ENCODE measurements at regions not wholly inside any gene's neighbourhood (a gene's known extent, or its start where the extent isn't known, plus 50 kb on each side); places are given as distances from the start of the nearest gene placed in this dataset.

DNA sequence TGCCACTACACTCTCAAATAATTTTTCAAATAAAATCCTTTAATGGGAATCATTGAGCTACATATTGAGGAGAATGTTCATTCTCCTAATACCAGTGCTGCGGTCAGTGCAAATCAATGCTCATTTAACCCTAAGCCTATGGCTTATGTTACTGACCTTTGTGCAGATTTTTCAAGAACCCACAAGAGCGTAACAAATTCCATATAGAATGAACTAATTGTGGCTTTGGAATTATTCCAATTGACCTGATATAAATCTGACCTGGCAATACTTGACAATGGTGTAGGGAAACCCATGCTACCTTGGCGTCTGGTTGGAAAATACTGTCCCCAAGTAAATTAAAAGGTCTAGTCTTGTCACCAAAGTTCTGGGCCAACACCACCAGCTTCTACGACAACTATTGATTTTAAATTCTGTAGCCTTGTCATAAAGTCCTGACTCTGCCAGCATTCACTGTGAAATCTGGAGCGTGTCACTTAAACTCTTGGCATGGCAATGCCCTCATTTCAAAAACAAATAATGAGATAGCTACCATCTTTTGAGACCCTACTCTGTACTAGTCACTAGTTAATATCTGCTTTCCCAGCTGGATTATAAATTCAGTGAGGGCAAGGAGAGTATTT, 320.9 kb downstream of the AHR start:
- ATAC-seq (no peak), DNase-seq (no peak)
- POLR2A ChIA-PET: interaction anchor here (0.6 kb wide), 1 partner anchor 416 kb away, joined by 5 read pairs; no protein-coding TSS in a partner anchor
- H3K27ac Mint-ChIP-seq: no peak overlapping the region
- H3K27me3 Mint-ChIP-seq: peaks cover 3% of the 10 kb centered on the region
- intact Hi-C loops (cut with DNase I, micrococcal nuclease): no loop called here
- no peaks in the 10 kb centered on the region for H3K36me3 Mint-ChIP-seq (ENCODE audit: low read depth)
- H3K4me1 Mint-ChIP-seq: no peaks in the 10 kb centered on the region
- H3K4me3 Mint-ChIP-seq: no peak overlapping the region
- H3K9me3 Mint-ChIP-seq (ENCODE audit: low read depth): no peaks in the 10 kb centered on the region
- CTCF ChIA-PET: no interaction called here

GRCh38 chr7:17620566-17620965, 319.7 kb downstream of the SNX13 start:
- Mint-ChIP-seq H3K4me3 (no peak overlapping the region), H3K36me3 (ENCODE audit: low read depth) (no peaks in the 10 kb centered on the region), H3K27me3 (peaks cover 3% of the 10 kb centered on the region), H3K4me1 (no peaks in the 10 kb centered on the region), H3K27ac (no peak overlapping the region), H3K9me3 (ENCODE audit: low read depth) (no peaks in the 10 kb centered on the region)
- ChIA-PET CTCF (no interaction called here), POLR2A (no interaction called here)
- intact Hi-C loops (cut with DNase I, micrococcal nuclease): no loop called here
- DNase-seq: no peak
- no peak for ATAC-seq

- Mint-ChIP-seq H3K27ac (no peak overlapping the region), H3K9me3 (ENCODE audit: low read depth) (no peaks in the 10 kb centered on the region), H3K4me1 (no peaks in the 10 kb centered on the region), H3K27me3 (peaks cover 3% of the 10 kb centered on the region), H3K4me3 (no peak overlapping the region), H3K36me3 (ENCODE audit: low read depth) (no peaks in the 10 kb centered on the region)
- ATAC-seq: no peak
- ChIA-PET CTCF (no interaction called here), POLR2A (no interaction called here)
- no peak for DNase-seq
- intact Hi-C loops (cut with DNase I, micrococcal nuclease): no loop called here
These were observed 317.8 kb downstream of the SNX13 start for GRCh38 chr7:17622451-17622850.

- no peak for DNase-seq
- no peak overlapping the region for H3K27ac Mint-ChIP-seq
- peaks cover 3% of the 10 kb centered on the region for H3K27me3 Mint-ChIP-seq
- no peaks in the 10 kb centered on the region for H3K4me1 Mint-ChIP-seq
- intact Hi-C loops (cut with DNase I, micrococcal nuclease): no loop called here
- H3K9me3 Mint-ChIP-seq (ENCODE audit: low read depth): no peaks in the 10 kb centered on the region
- H3K36me3 Mint-ChIP-seq (ENCODE audit: low read depth): no peaks in the 10 kb centered on the region
- CTCF ChIA-PET: interaction anchor here (0.6 to 1.1 kb wide), 2 partner anchors 19 to 612 kb away, joined by 3 read pairs; no protein-coding TSS in a partner anchor
- POLR2A ChIA-PET: interaction anchor here (0.5 to 0.6 kb wide), 2 partner anchors 41 to 967 kb away, joined by 5 read pairs; no protein-coding TSS in a partner anchor
- H3K4me3 Mint-ChIP-seq: no peak overlapping the region
- no peak for ATAC-seq
These were observed 316.6 kb downstream of the SNX13 start for GRCh38 chr7:17623546-17624185.

GRCh38 chr7:17624379-17624778, 315.9 kb downstream of the SNX13 start:
- DNase-seq (no peak), ATAC-seq (no peak)
- Mint-ChIP-seq H3K27ac (no peak overlapping the region), H3K36me3 (ENCODE audit: low read depth) (no peaks in the 10 kb centered on the region), H3K9me3 (ENCODE audit: low read depth) (no peaks in the 10 kb centered on the region), H3K4me1 (no peaks in the 10 kb centered on the region), H3K27me3 (peaks cover 3% of the 10 kb centered on the region), H3K4me3 (no peak overlapping the region)
- ChIA-PET CTCF (no interaction called here), POLR2A (no interaction called here)
- intact Hi-C loops (cut with DNase I, micrococcal nuclease): no loop called here

- Mint-ChIP-seq H3K27me3 (peaks cover 3% of the 10 kb centered on the region), H3K36me3 (ENCODE audit: low read depth) (no peaks in the 10 kb centered on the region), H3K4me1 (no peaks in the 10 kb centered on the region), H3K4me3 (no peak overlapping the region), H3K9me3 (ENCODE audit: low read depth) (no peaks in the 10 kb centered on the region), H3K27ac (no peak overlapping the region)
- intact Hi-C loops (cut with DNase I, micrococcal nuclease): no loop called here
- DNase-seq: no peak
- ChIA-PET POLR2A (no interaction called here), CTCF (no interaction called here)
- peak; percentile 42 for ATAC-seq
These were observed 315.3 kb downstream of the SNX13 start for GRCh38 chr7:17625043-17625442.

DNA sequence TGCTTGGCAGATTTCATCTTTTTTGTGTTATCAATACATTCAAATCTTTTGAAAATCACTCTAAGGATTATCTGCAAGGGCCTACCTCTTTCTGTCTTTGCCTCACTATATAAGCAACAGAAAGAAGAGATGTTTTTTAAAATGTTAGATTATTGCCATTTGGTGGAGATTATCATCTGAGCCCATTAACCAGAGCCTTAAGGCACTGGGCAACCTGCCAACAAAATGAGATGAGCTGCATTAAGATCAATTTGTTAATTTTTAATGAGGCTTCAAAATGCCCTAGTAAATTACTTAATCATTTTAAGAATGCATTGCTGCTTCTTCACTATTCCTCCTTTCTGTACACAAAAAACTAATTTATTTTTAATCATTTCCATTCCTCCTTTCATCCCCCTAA, 314.1 kb downstream of the SNX13 start:
- Mint-ChIP-seq H3K9me3 (ENCODE audit: low read depth) (no peaks in the 10 kb centered on the region), H3K4me3 (no peak overlapping the region), H3K27me3 (peaks cover 3% of the 10 kb centered on the region), H3K4me1 (no peaks in the 10 kb centered on the region), H3K36me3 (ENCODE audit: low read depth) (no peaks in the 10 kb centered on the region), H3K27ac (no peak overlapping the region)
- ChIA-PET CTCF (no interaction called here), POLR2A (no interaction called here)
- ATAC-seq: no peak
- no peak for DNase-seq
- intact Hi-C loops (cut with DNase I, micrococcal nuclease): no loop called here

DNA sequence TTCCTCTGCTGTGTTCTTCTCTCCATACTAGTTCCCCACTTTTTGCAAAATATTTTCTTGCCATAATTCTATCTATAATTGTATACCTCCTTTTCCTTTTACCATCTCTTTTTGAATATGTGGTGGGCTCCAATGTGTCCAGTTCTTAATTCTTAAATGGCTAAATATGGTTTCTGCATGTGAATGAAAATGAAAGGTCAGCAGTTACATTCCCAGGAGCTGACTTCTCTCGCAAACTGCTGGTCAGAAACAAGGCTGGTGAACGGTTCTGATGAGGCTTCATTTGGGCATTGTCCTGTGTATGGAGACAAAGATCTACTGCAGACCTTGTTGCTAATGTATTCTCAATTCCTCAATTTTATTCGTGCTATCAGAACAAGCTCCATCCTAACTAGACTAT, 309.2 kb downstream of the SNX13 start:
- Mint-ChIP-seq H3K27ac (no peak overlapping the region), H3K9me3 (ENCODE audit: low read depth) (no peaks in the 10 kb centered on the region), H3K36me3 (ENCODE audit: low read depth) (no peaks in the 10 kb centered on the region), H3K4me1 (no peaks in the 10 kb centered on the region), H3K27me3 (no peaks in the 10 kb centered on the region), H3K4me3 (no peak overlapping the region)
- ChIA-PET CTCF (interaction anchor here (0.6 to 1.2 kb wide), 2 partner anchors 9 to 20 kb away, joined by 3 to 6 read pairs; no protein-coding TSS in a partner anchor), POLR2A (no interaction called here)
- intact Hi-C loops (cut with DNase I, micrococcal nuclease): no loop called here
- DNase-seq (no peak), ATAC-seq (no peak)

- no peaks in the 10 kb centered on the region for H3K9me3 Mint-ChIP-seq (ENCODE audit: low read depth)
- POLR2A ChIA-PET: no interaction called here
- CTCF ChIA-PET: interaction anchor here (0.6 to 1.3 kb wide), 4 partner anchors 8 to 934 kb away, joined by 3 to 4 read pairs (median 3); no protein-coding TSS in a partner anchor
- H3K4me3 Mint-ChIP-seq: no peak overlapping the region
- H3K27ac Mint-ChIP-seq: no peak overlapping the region
- no peaks in the 10 kb centered on the region for H3K27me3 Mint-ChIP-seq
- no peaks in the 10 kb centered on the region for H3K4me1 Mint-ChIP-seq
- no peak for ATAC-seq
- intact Hi-C loops (cut with DNase I, micrococcal nuclease): no loop called here
- DNase-seq: no peak
- H3K36me3 Mint-ChIP-seq (ENCODE audit: low read depth): no peaks in the 10 kb centered on the region
These were observed 307.9 kb downstream of the SNX13 start for GRCh38 chr7:17632384-17632783.

DNA sequence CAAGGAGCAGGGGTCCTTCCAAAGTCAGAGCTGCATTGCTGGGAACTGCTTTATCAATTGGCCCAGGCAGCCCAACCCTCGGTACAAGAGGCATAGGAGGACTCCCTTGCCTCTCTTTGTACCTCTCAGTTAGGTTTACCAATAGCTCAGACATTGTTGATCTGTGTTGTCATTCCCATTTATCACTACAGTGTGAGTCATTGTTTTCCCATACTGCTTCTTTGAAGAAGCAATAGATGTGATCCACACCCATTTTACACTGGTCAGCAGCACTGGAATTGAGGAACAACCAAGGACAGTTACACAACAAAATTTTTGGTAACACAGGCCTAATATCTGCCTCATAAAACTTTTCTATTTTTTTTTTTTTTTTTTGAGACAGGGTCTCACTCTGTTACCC, 307.2 kb downstream of the SNX13 start:
- ChIA-PET POLR2A (interaction anchor here (0.6 kb wide), 1 partner anchor 239 kb away, joined by 3 read pairs; no protein-coding TSS in a partner anchor), CTCF (interaction anchor here (0.6 to 1.0 kb wide), 5 partner anchors 8 to 938 kb away, joined by 3 read pairs; no protein-coding TSS in a partner anchor)
- H3K36me3 Mint-ChIP-seq (ENCODE audit: low read depth): no peaks in the 10 kb centered on the region
- H3K27ac Mint-ChIP-seq: no peak overlapping the region
- no peak overlapping the region for H3K4me3 Mint-ChIP-seq
- DNase-seq: no peak
- intact Hi-C loops (cut with DNase I, micrococcal nuclease): no loop called here
- no peaks in the 10 kb centered on the region for H3K9me3 Mint-ChIP-seq (ENCODE audit: low read depth)
- H3K4me1 Mint-ChIP-seq: no peaks in the 10 kb centered on the region
- ATAC-seq: no peak
- H3K27me3 Mint-ChIP-seq: no peaks in the 10 kb centered on the region

DNA sequence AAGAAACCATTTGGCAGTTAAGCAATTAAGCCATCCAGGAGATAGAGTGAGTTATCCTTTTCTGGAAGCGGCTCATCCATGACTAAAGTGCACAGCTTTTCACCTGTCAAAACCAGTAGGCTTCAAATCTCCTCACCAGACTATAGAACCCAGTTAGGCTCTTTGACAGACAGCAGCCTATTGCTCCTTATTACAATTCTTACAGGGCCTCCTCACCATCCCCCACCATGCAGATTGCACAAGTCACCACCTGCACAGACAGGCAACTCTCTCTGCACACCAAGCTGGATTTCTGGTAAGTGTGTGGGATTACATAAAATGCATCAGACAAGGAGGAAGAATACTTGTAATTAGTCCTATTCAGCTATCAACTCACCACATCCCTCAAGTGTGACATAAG, 301.6 kb downstream of the SNX13 start:
- peaks cover 9% of the 10 kb centered on the region for H3K27me3 Mint-ChIP-seq
- no peaks in the 10 kb centered on the region for H3K9me3 Mint-ChIP-seq (ENCODE audit: low read depth)
- no peaks in the 10 kb centered on the region for H3K36me3 Mint-ChIP-seq (ENCODE audit: low read depth)
- H3K27ac Mint-ChIP-seq: no peak overlapping the region
- DNase-seq (no peak), ATAC-seq (no peak)
- POLR2A ChIA-PET: no interaction called here
- CTCF ChIA-PET: interaction anchor here (1.4 kb wide), 1 partner anchor 42 kb away, joined by 6 read pairs; no protein-coding TSS in a partner anchor
- H3K4me1 Mint-ChIP-seq: no peaks in the 10 kb centered on the region
- intact Hi-C loops (cut with DNase I, micrococcal nuclease): no loop called here
- H3K4me3 Mint-ChIP-seq: no peak overlapping the region

DNA sequence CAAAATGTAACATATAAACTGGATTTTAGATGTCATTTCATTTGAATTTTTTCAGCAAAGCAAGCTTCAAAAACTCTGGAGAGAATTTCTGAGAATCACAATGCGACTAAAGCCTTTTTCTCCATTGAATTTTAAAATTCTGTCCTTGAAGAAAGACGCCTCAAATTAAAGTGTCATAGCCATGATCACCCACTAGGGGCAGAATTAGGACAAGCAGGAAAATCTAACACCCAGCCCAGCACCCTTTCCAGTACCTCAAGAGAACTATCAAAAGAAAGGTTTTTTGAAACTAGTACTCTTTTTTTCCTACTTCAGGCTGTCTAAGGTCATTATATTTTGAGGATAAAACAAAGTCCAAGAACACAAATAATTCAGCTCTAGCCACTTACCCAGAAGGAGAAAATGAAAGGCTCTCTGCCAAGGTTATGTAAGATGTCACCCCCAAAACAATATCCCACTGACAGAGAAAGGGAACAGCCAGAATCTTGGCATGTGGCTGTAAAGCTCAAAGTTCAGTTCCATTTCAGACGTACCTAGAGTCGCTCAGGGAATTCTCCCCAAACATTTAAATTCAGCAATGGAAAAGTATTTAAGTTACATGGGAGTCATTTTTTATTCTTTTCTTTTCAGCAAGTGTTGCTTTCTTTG, 299.4 kb downstream of the SNX13 start:
- no peak overlapping the region for H3K27ac Mint-ChIP-seq
- H3K27me3 Mint-ChIP-seq: peaks cover 9% of the 10 kb centered on the region
- intact Hi-C loops (cut with DNase I, micrococcal nuclease): loop anchor here in 1 of 2 experiments (5.0 kb wide), 1 partner anchor 659 kb away; no protein-coding TSS in a partner anchor
- peaks cover 5% of the 10 kb centered on the region for H3K9me3 Mint-ChIP-seq (ENCODE audit: low read depth)
- no peaks in the 10 kb centered on the region for H3K4me1 Mint-ChIP-seq
- DNase-seq (peak; percentile 38), ATAC-seq (no peak)
- no peaks in the 10 kb centered on the region for H3K36me3 Mint-ChIP-seq (ENCODE audit: low read depth)
- ChIA-PET POLR2A (no interaction called here), CTCF (interaction anchor here (0.7 to 1.5 kb wide), 7 partner anchors 8 to 658 kb away, joined by 3 to 6 read pairs (median 3); no protein-coding TSS in a partner anchor)
- H3K4me3 Mint-ChIP-seq: no peak overlapping the region
